DND-41 (cell line): ENCODE measurements at regions not wholly inside any gene's neighbourhood (a gene's known extent, or its start where the extent isn't known, plus 50 kb on each side); places are given as distances from the start of the nearest gene placed in this dataset.

Source experiments
- EZH2 ChIP-seq: IDR thresholded peaks from 3 replicates; pipeline ENCODE4 v1.6.1; 2012; ENCODE audit warnings: borderline replicate concordance, low read depth, mild to moderate bottlenecking, moderate library complexity, low read length, inconsistent platforms; ENCODE audit not compliant: severe bottlenecking
- TF ChIP-seq, protein P1 (sequence below): IDR thresholded peaks from 2 replicates; pipeline ENCODE4 v1.5.1; 2012; ENCODE audit warnings: borderline replicate concordance, low read length, moderate library complexity, mild to moderate bottlenecking; ENCODE audit not compliant: poor library complexity, severe bottlenecking; ENCODE audit errors: extremely low read depth

DNA sequence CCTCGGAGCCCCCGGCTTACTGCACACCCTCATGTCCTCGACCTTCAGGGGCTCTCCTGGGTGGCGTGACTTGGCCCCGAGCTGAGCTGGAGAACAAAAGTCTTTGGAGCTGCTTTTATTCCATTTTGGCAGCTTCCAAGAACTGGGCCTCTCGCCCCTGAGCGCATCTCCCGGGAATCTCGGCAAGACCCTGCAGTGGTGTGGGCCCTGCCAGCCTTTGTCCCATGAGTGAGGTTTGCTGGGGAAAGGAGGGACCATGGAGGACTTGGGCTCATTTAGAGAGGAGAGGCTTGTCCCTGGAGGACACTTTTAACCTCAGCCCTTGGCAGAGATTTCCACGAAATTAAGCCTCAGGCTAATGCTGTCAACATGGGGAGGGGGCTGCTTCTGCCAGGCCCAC lies 62.3 kb upstream of the SLCO4A1 start:
- TF ChIP-seq EZH2, result no peak
- TF ChIP-seq, protein P1, sequence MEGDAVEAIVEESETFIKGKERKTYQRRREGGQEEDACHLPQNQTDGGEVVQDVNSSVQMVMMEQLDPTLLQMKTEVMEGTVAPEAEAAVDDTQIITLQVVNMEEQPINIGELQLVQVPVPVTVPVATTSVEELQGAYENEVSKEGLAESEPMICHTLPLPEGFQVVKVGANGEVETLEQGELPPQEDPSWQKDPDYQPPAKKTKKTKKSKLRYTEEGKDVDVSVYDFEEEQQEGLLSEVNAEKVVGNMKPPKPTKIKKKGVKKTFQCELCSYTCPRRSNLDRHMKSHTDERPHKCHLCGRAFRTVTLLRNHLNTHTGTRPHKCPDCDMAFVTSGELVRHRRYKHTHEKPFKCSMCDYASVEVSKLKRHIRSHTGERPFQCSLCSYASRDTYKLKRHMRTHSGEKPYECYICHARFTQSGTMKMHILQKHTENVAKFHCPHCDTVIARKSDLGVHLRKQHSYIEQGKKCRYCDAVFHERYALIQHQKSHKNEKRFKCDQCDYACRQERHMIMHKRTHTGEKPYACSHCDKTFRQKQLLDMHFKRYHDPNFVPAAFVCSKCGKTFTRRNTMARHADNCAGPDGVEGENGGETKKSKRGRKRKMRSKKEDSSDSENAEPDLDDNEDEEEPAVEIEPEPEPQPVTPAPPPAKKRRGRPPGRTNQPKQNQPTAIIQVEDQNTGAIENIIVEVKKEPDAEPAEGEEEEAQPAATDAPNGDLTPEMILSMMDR, result no peak
